Neural cell (in vitro differentiated cells): ENCODE measurements at regions not wholly inside any gene's neighbourhood (a gene's known extent, or its start where the extent isn't known, plus 50 kb on each side); places are given as distances from the start of the nearest gene placed in this dataset.

Experiments used
- EZH2 ChIP-seq: fragments of 200-600, 300-800 bp; shearing (Covaris generic), sonication (generic); IDR thresholded peaks from 2 replicates; pipeline ENCODE4 v1.6.1; 2014; ENCODE audit warnings: antibody characterized with exemption, low read length, borderline replicate concordance, mild to moderate bottlenecking; ENCODE audit not compliant: insufficient read depth, poor library complexity, severe bottlenecking
- MXI1 ChIP-seq: fragments of 450-650 bp; conservative IDR thresholded peaks from 2 replicates; pipeline ENCODE4 v1.6.1; 2014; ENCODE audit warnings: antibody characterized with exemption, mild to moderate bottlenecking; ENCODE audit not compliant: poor library complexity, severe bottlenecking
- POLR2AphosphoS5 ChIP-seq: IDR thresholded peaks from 2 replicates; pipeline ENCODE4 v1.6.1; 2012
- SMC3 ChIP-seq: fragments of 450-650 bp; conservative IDR thresholded peaks from 2 replicates; pipeline ENCODE4 v1.6.1; 2014; ENCODE audit warnings: antibody characterized with exemption, mild to moderate bottlenecking, moderate library complexity; ENCODE audit not compliant: poor library complexity
- TF ChIP-seq, protein P1 (sequence below): fragments of 450-650 bp; IDR thresholded peaks from 2 replicates; pipeline ENCODE4 v1.5.1; 2014; ENCODE audit warnings: antibody characterized with exemption, mild to moderate bottlenecking, moderate library complexity; ENCODE audit not compliant: poor library complexity, severe bottlenecking

DNA sequence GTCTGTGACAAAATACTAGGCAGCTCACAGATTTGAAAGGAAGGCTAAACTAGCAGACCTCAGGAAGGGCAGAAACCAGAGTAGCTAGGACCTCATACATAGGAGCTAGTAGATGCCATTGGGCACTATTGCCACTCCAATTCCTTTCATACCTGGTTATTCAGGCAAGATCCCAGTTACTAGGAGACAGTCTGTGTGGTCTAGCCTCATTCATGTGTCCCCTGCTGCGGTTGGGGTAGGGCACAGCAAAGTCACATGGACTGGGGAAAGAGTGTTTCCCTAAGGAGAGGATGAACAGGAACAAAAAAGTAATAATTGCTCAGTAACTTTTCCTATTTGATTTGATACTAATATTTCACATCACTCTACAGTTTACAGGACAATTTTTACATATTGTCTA, 204.6 kb upstream of the HEY2 start:
- TF ChIP-seq, protein P1, sequence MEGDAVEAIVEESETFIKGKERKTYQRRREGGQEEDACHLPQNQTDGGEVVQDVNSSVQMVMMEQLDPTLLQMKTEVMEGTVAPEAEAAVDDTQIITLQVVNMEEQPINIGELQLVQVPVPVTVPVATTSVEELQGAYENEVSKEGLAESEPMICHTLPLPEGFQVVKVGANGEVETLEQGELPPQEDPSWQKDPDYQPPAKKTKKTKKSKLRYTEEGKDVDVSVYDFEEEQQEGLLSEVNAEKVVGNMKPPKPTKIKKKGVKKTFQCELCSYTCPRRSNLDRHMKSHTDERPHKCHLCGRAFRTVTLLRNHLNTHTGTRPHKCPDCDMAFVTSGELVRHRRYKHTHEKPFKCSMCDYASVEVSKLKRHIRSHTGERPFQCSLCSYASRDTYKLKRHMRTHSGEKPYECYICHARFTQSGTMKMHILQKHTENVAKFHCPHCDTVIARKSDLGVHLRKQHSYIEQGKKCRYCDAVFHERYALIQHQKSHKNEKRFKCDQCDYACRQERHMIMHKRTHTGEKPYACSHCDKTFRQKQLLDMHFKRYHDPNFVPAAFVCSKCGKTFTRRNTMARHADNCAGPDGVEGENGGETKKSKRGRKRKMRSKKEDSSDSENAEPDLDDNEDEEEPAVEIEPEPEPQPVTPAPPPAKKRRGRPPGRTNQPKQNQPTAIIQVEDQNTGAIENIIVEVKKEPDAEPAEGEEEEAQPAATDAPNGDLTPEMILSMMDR, result no peak
- TF ChIP-seq POLR2AphosphoS5 (no peak), MXI1 (no peak), SMC3 (no peak), EZH2 (no peak)
